NCI-H2196 (cell line): ENCODE measurements at regions not wholly inside any gene's neighbourhood (a gene's known extent, or its start where the extent isn't known, plus 50 kb on each side); places are given as distances from the start of the nearest gene placed in this dataset.

Experiments used
- DNase-seq: peaks from one replicate; lab custom pipeline; 2025; ENCODE audit not compliant: unreplicated experiment; lab: John Stamatoyannopoulos, UW

- no peak for DNase-seq
Observed at GRCh38 chr17:79164408-79164807, 89.8 kb downstream of the ENGASE start.

DNA sequence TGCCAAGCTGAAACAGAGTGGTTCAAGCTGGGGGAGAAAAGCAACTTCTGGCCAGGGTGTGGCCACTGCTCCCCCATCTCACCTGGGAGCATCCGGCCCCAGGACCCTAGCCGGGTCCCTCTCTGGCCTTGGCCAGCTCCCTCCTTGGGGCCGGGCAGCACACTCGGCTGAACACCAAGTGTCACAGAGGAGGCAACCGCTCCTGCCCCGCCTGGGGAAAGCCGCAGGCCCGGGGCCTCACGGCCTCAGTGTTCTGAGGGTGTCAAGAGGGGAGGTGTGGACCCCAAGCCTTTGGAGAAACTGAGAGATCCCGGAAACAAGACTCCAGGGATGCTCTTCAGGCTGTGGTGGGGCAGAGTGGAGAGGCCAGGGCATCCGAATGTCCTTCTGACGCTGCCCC lies 88.4 kb downstream of the ENGASE start:
- no peak for DNase-seq

- no peak for DNase-seq
Observed at GRCh38 chr17:79162012-79162963, 87.7 kb downstream of the ENGASE start.

- no peak for DNase-seq
Observed at GRCh38 chr17:79160980-79161636, 86.5 kb downstream of the ENGASE start.

DNA sequence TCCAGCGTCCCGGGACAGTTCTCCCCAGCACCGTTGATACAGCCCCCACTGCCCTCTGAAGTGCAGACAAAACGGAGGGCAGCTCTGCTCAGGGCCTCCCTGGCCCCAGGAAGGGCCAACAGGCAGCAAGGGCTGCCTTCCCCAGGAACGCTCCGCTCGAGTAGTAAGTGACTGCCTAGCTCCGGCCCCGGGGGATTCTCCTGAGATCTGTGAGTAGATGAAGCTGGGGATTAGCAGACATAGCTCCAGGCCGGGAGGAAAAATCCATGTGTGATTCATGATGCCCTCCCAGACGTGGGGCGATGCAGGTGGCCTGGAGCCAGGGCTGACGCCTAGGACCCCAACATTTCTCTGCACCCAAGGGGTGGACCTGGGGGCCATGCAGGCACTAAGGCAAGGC lies 85.3 kb downstream of the ENGASE start:
- DNase-seq, result no peak

GRCh38 chr17:79159471-79159870 lies 84.8 kb downstream of the ENGASE start:
- DNase-seq, result no peak

- no peak for DNase-seq
Observed at GRCh38 chr17:79156463-79157095, 82.0 kb downstream of the ENGASE start.

DNA sequence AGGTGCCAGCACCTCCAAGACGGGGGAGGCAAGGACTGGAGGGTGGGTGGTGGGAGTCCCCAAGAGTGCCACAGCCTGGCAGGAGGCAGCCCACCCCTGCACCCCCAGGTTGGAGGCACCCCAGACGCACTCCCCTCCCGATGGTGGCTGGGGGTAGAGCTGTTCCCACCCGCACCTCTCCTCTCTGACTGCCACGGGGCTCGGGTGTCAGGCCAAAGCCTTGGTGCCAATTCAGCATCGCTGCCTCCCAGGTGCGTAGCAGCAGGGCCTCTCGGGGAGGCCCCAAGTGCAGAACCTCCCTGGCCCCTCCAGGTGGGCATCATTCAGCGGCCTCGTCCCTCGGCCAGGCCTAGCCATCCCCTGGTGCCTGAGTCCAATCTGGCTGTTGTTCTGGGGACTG lies 81.1 kb downstream of the ENGASE start:
- DNase-seq, result no peak

DNA sequence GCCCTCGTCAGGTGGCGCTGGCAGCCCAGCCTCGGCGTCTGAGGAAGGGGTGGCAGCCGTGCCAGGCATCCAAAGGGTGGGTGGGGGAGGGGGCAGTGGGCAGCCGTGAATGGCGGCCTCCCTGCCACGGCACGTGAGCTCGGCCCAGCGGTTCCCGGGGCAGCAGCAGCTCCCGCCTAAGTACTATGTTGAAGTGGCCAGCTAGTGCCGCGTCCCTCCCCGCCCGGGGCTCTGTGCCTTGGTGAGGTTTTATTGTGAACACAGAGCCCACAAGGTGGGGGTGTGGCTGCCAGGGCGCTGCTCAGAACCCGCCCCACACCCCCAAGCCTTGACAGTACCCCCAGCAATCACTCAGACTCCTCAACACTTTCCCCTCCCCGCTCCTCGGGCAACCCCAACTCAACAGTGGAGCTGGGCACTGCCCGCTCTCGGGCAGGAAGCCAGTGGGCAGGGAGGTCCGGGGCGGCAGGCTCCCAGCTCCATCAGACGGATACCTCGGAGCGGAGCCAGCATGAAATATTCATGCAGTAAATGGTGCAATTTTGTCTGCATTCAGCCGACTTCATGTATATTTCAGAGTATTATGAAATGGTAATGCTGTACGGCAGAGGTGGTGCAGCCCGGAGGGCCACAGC lies 80.4 kb downstream of the ENGASE start:
- peak; percentile 60 for DNase-seq

- peak; percentile 86 for DNase-seq
Observed at GRCh38 chr17:79154446-79154845, 79.8 kb downstream of the ENGASE start.

GRCh38 chr17:79153367-79154130 lies 78.9 kb downstream of the ENGASE start:
- no peak for DNase-seq

- DNase-seq, result no peak
Observed at GRCh38 chr17:79152636-79153035, 78.0 kb downstream of the ENGASE start.

DNA sequence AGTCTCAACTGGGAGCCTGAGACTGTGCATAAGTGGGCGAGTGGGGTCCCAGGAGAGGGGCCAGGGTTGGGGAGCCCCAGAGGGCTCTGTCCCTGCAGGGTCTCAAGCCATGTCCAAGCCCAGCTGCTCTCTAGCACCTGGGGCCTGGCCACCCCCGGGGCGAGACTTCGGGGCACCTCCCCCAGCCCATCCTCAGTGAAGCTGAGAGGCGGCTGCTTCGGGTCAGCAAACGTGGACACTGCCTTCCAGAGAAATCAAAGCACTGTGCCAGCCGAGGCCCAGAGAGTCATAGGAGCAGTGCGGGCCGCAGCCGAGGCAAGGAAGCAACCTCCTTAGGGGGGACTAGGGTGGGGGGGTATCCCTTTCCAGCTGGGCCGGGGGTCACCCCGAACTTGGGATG lies 77.5 kb downstream of the ENGASE start:
- no peak for DNase-seq

DNA sequence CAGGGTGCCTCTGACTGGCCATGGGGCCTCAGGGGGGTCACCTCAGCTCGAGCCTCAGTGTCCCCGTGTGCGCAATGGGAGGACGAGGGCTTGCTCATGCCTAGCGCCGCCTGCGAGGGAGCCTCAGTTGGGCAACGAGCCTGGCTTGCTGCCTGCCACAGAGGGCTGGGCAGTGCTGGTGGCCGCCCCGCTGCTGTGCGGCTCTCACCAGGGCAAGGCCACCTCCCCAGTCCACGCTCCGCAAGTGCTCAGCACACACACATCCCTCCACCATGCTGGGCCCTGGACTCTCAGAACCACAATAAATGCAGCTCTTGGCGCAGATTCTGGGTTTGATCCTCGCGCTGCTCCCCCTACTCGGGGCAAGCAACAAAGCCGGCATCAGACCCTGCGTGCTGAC lies 76.2 kb downstream of the ENGASE start:
- no peak for DNase-seq

- DNase-seq, result no peak
Observed at GRCh38 chr17:79150035-79150733, 75.6 kb downstream of the ENGASE start.

GRCh38 chr17:79148584-79148983 lies 74.0 kb downstream of the ENGASE start:
- DNase-seq, result no peak

GRCh38 chr17:79147746-79148506 lies 73.3 kb downstream of the ENGASE start:
- DNase-seq, result no peak

DNA sequence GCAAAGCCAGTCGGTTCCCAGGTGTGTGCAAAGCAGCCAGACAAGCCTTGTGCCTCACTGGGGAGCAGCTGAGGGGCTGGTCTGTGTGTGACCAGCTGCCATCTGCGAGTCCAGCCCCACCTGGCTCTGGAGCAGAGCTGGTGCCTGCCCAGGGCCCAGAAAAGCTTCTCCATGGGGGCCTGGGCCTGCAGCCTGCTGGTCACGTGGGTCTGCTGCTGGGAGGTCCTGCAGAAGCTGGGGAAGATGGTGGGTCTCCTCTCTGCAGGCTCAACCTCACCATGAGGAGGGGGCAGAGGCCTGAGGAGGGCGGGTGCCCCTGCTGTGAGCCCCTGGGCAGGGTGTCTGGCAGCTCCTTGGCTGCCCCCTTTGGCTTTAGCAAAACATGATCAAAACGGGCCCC lies 71.9 kb downstream of the ENGASE start:
- no peak for DNase-seq

- DNase-seq, result no peak
Observed at GRCh38 chr17:79145548-79145947, 70.9 kb downstream of the ENGASE start.
